ENCODE measurements at regions not wholly inside any gene's neighbourhood (a gene's known extent, or its start where the extent isn't known, plus 50 kb on each side); places are given as distances from the start of the nearest gene placed in this dataset.

DNA sequence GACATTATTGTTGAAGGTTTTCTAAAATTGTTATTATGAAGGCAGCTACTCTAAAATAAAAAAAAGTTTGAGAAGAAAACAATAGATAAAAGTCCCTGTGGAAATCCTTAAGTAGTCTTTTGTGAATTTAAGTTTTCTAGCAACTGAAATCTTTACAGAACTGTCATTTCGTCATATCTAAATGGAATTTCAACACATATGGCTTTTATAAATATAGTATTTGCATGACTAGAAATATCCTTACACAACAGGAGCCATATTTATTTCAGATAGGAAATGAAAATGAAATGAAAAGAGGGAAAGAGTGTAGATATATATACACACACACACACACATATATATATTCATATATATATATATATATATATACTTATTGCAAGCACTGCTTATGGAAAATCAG lies 204.7 kb upstream of the RGS18 start:
- TF ChIP-seq, protein P1, sequence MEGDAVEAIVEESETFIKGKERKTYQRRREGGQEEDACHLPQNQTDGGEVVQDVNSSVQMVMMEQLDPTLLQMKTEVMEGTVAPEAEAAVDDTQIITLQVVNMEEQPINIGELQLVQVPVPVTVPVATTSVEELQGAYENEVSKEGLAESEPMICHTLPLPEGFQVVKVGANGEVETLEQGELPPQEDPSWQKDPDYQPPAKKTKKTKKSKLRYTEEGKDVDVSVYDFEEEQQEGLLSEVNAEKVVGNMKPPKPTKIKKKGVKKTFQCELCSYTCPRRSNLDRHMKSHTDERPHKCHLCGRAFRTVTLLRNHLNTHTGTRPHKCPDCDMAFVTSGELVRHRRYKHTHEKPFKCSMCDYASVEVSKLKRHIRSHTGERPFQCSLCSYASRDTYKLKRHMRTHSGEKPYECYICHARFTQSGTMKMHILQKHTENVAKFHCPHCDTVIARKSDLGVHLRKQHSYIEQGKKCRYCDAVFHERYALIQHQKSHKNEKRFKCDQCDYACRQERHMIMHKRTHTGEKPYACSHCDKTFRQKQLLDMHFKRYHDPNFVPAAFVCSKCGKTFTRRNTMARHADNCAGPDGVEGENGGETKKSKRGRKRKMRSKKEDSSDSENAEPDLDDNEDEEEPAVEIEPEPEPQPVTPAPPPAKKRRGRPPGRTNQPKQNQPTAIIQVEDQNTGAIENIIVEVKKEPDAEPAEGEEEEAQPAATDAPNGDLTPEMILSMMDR (IDR thresholded peaks at IDR 0.05): no peak
- TF ChIP-seq EP300 (IDR thresholded peaks at IDR 0.05): no peak

Measured in upper lobe of left lung (tissue), 4 donors.